H1 (cell line): ENCODE measurements at regions not wholly inside any gene's neighbourhood (a gene's known extent, or its start where the extent isn't known, plus 50 kb on each side); places are given as distances from the start of the nearest gene placed in this dataset.

Source experiments
- CTCF ChIA-PET: fragments of 300-600 bp; sonication (Branson Sonifier 250); formaldehyde crosslinking; loops from one replicate; lab custom pipeline; 2021; ENCODE audit not compliant: partially characterized antibody; lab: Charles Lee
- POLR2A ChIA-PET: fragments of 300-600 bp; sonication (Branson Sonifier 250); formaldehyde crosslinking; loops from one replicate; lab custom pipeline; 2021; ENCODE audit warnings: inconsistent platforms; ENCODE audit not compliant: partially characterized antibody; lab: Charles Lee
- DNase-seq, 2 experiments: peaks; one replicate each; pipeline versions ENCODE4 v3.0.0 to v3.0.0-alpha.2; 2010 to 2022; ENCODE audit warnings: low spot score in 2 of 2, low read depth in 1 of 2, mixed read lengths in 1 of 2
- FAIRE-seq: peaks from 2 replicates; lab custom pipeline; 2011; peaks lifted over from hg19 to GRCh38; lab: Jason Lieb, UNC
- H2AFZ ChIP-seq: 2 replicates; pipeline ENCODE4 v1.8.1; 2012; ENCODE audit warnings: low read length, inconsistent platforms
- H2AK5ac ChIP-seq: 2 replicates; pipeline ENCODE4 v1.6.1; 2013; ENCODE audit warnings: low read depth, low read length
- H2BK120ac ChIP-seq: replicated peaks from 2 replicates; pipeline ENCODE3; 2013; ENCODE audit warnings: low read depth, low read length, inconsistent platforms
- H2BK12ac ChIP-seq: 2 replicates; pipeline ENCODE4 v1.6.1; 2013; ENCODE audit warnings: low read depth, low read length
- H2BK15ac ChIP-seq: 2 replicates; pipeline ENCODE4 v1.6.1; 2013; ENCODE audit warnings: low read length
- H2BK20ac ChIP-seq: 2 replicates; pipeline ENCODE4 v1.6.1; 2013; ENCODE audit warnings: low read length
- H2BK5ac ChIP-seq: 2 replicates; pipeline ENCODE4 v1.6.1; 2013; ENCODE audit warnings: low read depth, low read length
- H3K14ac ChIP-seq: 2 replicates; pipeline ENCODE4 v1.6.1; 2013; ENCODE audit warnings: inconsistent platforms; ENCODE audit not compliant: insufficient read length
- H3K18ac ChIP-seq: 2 replicates; pipeline ENCODE4 v1.6.1; 2013; ENCODE audit warnings: low read length; ENCODE audit errors: extremely low read depth
- H3K23ac ChIP-seq: 2 replicates; pipeline ENCODE4 v1.6.1; 2013; ENCODE audit warnings: inconsistent platforms; ENCODE audit not compliant: insufficient read length
- H3K23me2 ChIP-seq: 2 replicates; pipeline ENCODE4 v1.6.1; 2013; ENCODE audit warnings: low read depth, low read length
- H3K27ac ChIP-seq: 2 replicates; pipeline ENCODE4 v1.6.1; 2011; ENCODE audit warnings: low read depth, low read length, inconsistent platforms
- H3K27me3 ChIP-seq, 4 experiments: replicated peaks in 1 of 4; 1 replicate in 1 of 4; 2 replicates in 3 of 4; pipeline versions ENCODE4 v1.6.1 to v1.8.1; 2011 to 2013; ENCODE audit warnings: low read length in 3 of 4, mild to moderate bottlenecking in 3 of 4, inconsistent platforms in 2 of 4, mixed read lengths in 2 of 4, moderate library complexity in 1 of 4; ENCODE audit not compliant: control insufficient read depth in 3 of 4, insufficient read depth in 3 of 4; ENCODE audit errors: extremely low read depth in 1 of 4
- H3K36me3 ChIP-seq, 4 experiments: 2 replicates each; pipeline versions ENCODE4 v1.6.1 to v1.8.1; 2011 to 2013; ENCODE audit warnings: mild to moderate bottlenecking in 4 of 4, low read length in 3 of 4, moderate library complexity in 2 of 4, control low read depth in 1 of 4, inconsistent platforms in 1 of 4; ENCODE audit not compliant: insufficient read depth in 4 of 4, control insufficient read depth in 2 of 4
- H3K4ac ChIP-seq: replicated peaks from 2 replicates; pipeline ENCODE3; 2013; ENCODE audit warnings: low read length, low read depth, mixed read lengths, inconsistent platforms; ENCODE audit not compliant: insufficient read length
- H3K4me1 ChIP-seq, 4 experiments: replicated peaks in 1 of 4; 1 replicate in 1 of 4; 2 replicates in 3 of 4; pipeline versions ENCODE4 v1.6.1 to v1.8.1; 2011 to 2013; ENCODE audit warnings: low read length in 3 of 4, inconsistent platforms in 2 of 4, mixed read lengths in 1 of 4; ENCODE audit not compliant: insufficient read depth in 4 of 4, control insufficient read depth in 3 of 4
- H3K4me2 ChIP-seq, 2 experiments: 2 replicates each; pipeline versions ENCODE4 v1.6.1 to v1.8.1; 2011 to 2013; ENCODE audit warnings: low read depth in 2 of 2, low read length in 2 of 2, control low read depth in 1 of 2, inconsistent platforms in 1 of 2, mild to moderate bottlenecking in 1 of 2; ENCODE audit not compliant: insufficient read depth in 1 of 2
- H3K4me3 ChIP-seq, 4 experiments: fragments of 200-600, 300-600 bp in 1 of 4; sonication (generic), shearing (Covaris generic), sonication (Bioruptor Twin) in 1 of 4; 2 replicates each; pipeline versions ENCODE4 v1.5.1 to v1.8.1; 2011 to 2016; ENCODE audit warnings: low read length in 4 of 4, low read depth in 3 of 4, control low read depth in 2 of 4, inconsistent platforms in 2 of 4, mild to moderate bottlenecking in 2 of 4, mixed read lengths in 1 of 4, moderate library complexity in 1 of 4; ENCODE audit not compliant: insufficient read depth in 2 of 4; ENCODE audit errors: extremely low read depth in 1 of 4
- H3K56ac ChIP-seq: replicated peaks from 2 replicates; pipeline ENCODE3; 2013; ENCODE audit warnings: low read depth, mild to moderate bottlenecking, mixed read lengths, low read length, inconsistent platforms; ENCODE audit not compliant: insufficient read length
- H3K79me1 ChIP-seq: 2 replicates; pipeline ENCODE4 v1.6.1; 2013; ENCODE audit warnings: low read depth, low read length, control low read depth
- H3K79me2 ChIP-seq, 2 experiments: 2 replicates each; pipeline versions ENCODE4 v1.6.1 to v1.8.1; 2012 to 2013; ENCODE audit warnings: low read length in 2 of 2, mild to moderate bottlenecking in 2 of 2, inconsistent platforms in 1 of 2; ENCODE audit not compliant: insufficient read depth in 2 of 2, control insufficient read depth in 1 of 2
- H3K9ac ChIP-seq, 4 experiments: replicated peaks in 1 of 4; 1 replicate in 1 of 4; 2 replicates in 3 of 4; pipeline versions ENCODE4 v1.6.1 to v1.8.1; 2011 to 2013; ENCODE audit warnings: low read depth in 3 of 4, low read length in 3 of 4, control low read depth in 2 of 4, mild to moderate bottlenecking in 2 of 4, moderate library complexity in 2 of 4, inconsistent platforms in 1 of 4; ENCODE audit errors: extremely low read depth in 1 of 4
- H3K9me3 ChIP-seq, 2 experiments: 2 replicates each; pipeline versions ENCODE4 v1.6.1 to v1.8.1; 2012 to 2013; ENCODE audit warnings: mild to moderate bottlenecking in 2 of 2, moderate library complexity in 2 of 2, control low read depth in 1 of 2, inconsistent platforms in 1 of 2, low read depth in 1 of 2, low read length in 1 of 2, mixed read lengths in 1 of 2; ENCODE audit not compliant: insufficient read depth in 2 of 2
- H4K20me1 ChIP-seq, 2 experiments: replicated peaks in 1 of 2; 2 replicates each; pipeline versions ENCODE3 to v1.8.1; 2011 to 2013; ENCODE audit warnings: inconsistent platforms in 2 of 2, low read length in 2 of 2, mild to moderate bottlenecking in 1 of 2; ENCODE audit not compliant: insufficient read depth in 2 of 2, control insufficient read depth in 1 of 2
- H4K5ac ChIP-seq: 2 replicates; pipeline ENCODE4 v1.6.1; 2013; ENCODE audit warnings: low read length, low read depth, mixed read lengths, inconsistent platforms; ENCODE audit not compliant: insufficient read length
- H4K8ac ChIP-seq: 2 replicates; pipeline ENCODE4 v1.8.0; 2013; ENCODE audit warnings: mild to moderate bottlenecking, moderate library complexity, low read length, inconsistent platforms; ENCODE audit not compliant: insufficient read depth; ENCODE audit errors: extremely low read depth
- H4K91ac ChIP-seq: replicated peaks from 2 replicates; pipeline ENCODE3; 2013; ENCODE audit warnings: low read length, mixed read lengths, inconsistent platforms; ENCODE audit not compliant: insufficient read length
- MAFK ChIP-seq: IDR thresholded peaks from 2 replicates; pipeline ENCODE4 v1.6.1; 2012; ENCODE audit warnings: low read depth, mild to moderate bottlenecking, improper control_type of control experiment, low read length
- NRF1 ChIP-seq: IDR thresholded peaks from 2 replicates; pipeline ENCODE4 v1.6.1; 2011; ENCODE audit warnings: mild to moderate bottlenecking, low read depth, low read length, improper control_type of control experiment
- TBP ChIP-seq: IDR thresholded peaks from 2 replicates; pipeline ENCODE4 v1.6.1; 2011; ENCODE audit warnings: low read depth, low read length, improper control_type of control experiment
- WGBS, 2 experiments: shearing (Covaris generic) in 1 of 2; methylation state at CpG; one replicate each; pipeline versions ENCODE4 v1.1.6 to v1.1.7; 2013 to 2015; ENCODE audit warnings: low lambda C conversion rate in 2 of 2, mixed read lengths in 2 of 2, inconsistent platforms in 1 of 2, low coverage in 1 of 2, missing lambda C conversion rate in 1 of 2; ENCODE audit not compliant: insufficient replicate concordance in 2 of 2, insufficient coverage in 1 of 2, insufficient read length in 1 of 2; ENCODE audit errors: extremely low coverage in 1 of 2, missing lambda C conversion rate in 1 of 2; 5-methylcytosine and 5-hydroxymethylcytosine counted together

- no peak overlapping the region for H3K23ac ChIP-seq
- H3K56ac ChIP-seq: no peak overlapping the region
- no peak overlapping the region for H4K8ac ChIP-seq
- no peaks in the 10 kb centered on the region for H4K20me1 ChIP-seq
- H3K79me2 ChIP-seq: no peaks in the 10 kb centered on the region
- DNase-seq (no peak), FAIRE-seq (no peak)
- no peak overlapping the region for H2BK15ac ChIP-seq
- H4K91ac ChIP-seq: no peak overlapping the region
- H4K5ac ChIP-seq: no peak overlapping the region
- no peak overlapping the region for H2BK5ac ChIP-seq
- no peak overlapping the region for H3K9ac ChIP-seq
- H3K4me2 ChIP-seq: no peak overlapping the region
- no peak overlapping the region for H2AFZ ChIP-seq
- no peak overlapping the region for H3K4me3 ChIP-seq
- no peaks in the 10 kb centered on the region for H3K23me2 ChIP-seq
- no peak overlapping the region for H2BK12ac ChIP-seq
- WGBS, 2 experiments: 89% methylated on average over 1 of the region's 1 CpG; no CpG with 5 or more reads in 1 of the 2 experiments
- H3K4me1 ChIP-seq: peaks cover 0 to 4% (median 3%) of the 10 kb centered on the region in 4 experiments; a peak in 5 of 7 replicates
- H2BK120ac ChIP-seq: no peak overlapping the region
- no peak overlapping the region for H3K4ac ChIP-seq
- no peak overlapping the region for H3K18ac ChIP-seq
- ChIA-PET CTCF (interaction anchor here (0.9 kb wide), 1 partner anchor 122 kb away, joined by 3 read pairs; no protein-coding TSS in a partner anchor), POLR2A (no interaction called here)
- no peaks in the 10 kb centered on the region for H3K27me3 ChIP-seq
- H2BK20ac ChIP-seq: no peak overlapping the region
- no peak overlapping the region for H3K27ac ChIP-seq
- no peaks in the 10 kb centered on the region for H3K79me1 ChIP-seq
- H3K9me3 ChIP-seq: no peaks in the 10 kb centered on the region
- no peak overlapping the region for H2AK5ac ChIP-seq
- H3K36me3 ChIP-seq: no peaks in the 10 kb centered on the region
- no peak overlapping the region for H3K14ac ChIP-seq
- no peak for TF ChIP-seq NRF1
- no peak for TF ChIP-seq TBP
- no peak for TF ChIP-seq MAFK
These were observed 671.9 kb upstream of the KLF4 start for GRCh38 chr9:108161503-108161902.
